NCI-H1436 treated with DMSO at 0.1 percent for 48 hours (cell line): ENCODE measurements at regions not wholly inside any gene's neighbourhood (a gene's known extent, or its start where the extent isn't known, plus 50 kb on each side); places are given as distances from the start of the nearest gene placed in this dataset.
"Not testable (repeated sequence)": the region's sequence is repeated elsewhere in the genome, so short reads cannot be mapped to it uniquely, and the experiment has no call there.

Source experiments
- DNase-seq: peaks from one replicate; lab custom pipeline; 2025; lab: John Stamatoyannopoulos, UW

- DNase-seq = no peak
Observed at GRCh38 chr6:93675856-93676417, 256.6 kb upstream of the EPHA7 start.

- no peak for DNase-seq
Observed at GRCh38 chr6:93663111-93663510, 243.8 kb upstream of the EPHA7 start.

GRCh38 chr6:93654548-93654947 lies 235.2 kb upstream of the EPHA7 start:
- DNase-seq = no peak

- no peak for DNase-seq
Observed at GRCh38 chr6:93644611-93645010, 225.3 kb upstream of the EPHA7 start.

- DNase-seq = no peak
Observed at GRCh38 chr6:93639126-93639525, 219.8 kb upstream of the EPHA7 start.

- DNase-seq = not testable (repeated sequence)
Observed at GRCh38 chr6:93636987-93637664, 217.8 kb upstream of the EPHA7 start.

GRCh38 chr6:93624408-93624807 lies 205.0 kb upstream of the EPHA7 start:
- DNase-seq = no peak

GRCh38 chr6:93621442-93621841 lies 202.1 kb upstream of the EPHA7 start:
- DNase-seq = no peak

GRCh38 chr6:93604951-93605350 lies 185.6 kb upstream of the EPHA7 start:
- no peak for DNase-seq

- DNase-seq = no peak
Observed at GRCh38 chr6:93592417-93592816, 173.1 kb upstream of the EPHA7 start.

GRCh38 chr6:93586306-93586705 lies 166.9 kb upstream of the EPHA7 start:
- DNase-seq = no peak

GRCh38 chr6:93584300-93584699 lies 164.9 kb upstream of the EPHA7 start:
- no peak for DNase-seq

GRCh38 chr6:93581371-93581770 lies 162.0 kb upstream of the EPHA7 start:
- DNase-seq = no peak

- no peak for DNase-seq
Observed at GRCh38 chr6:93580446-93580845, 161.1 kb upstream of the EPHA7 start.

GRCh38 chr6:93575495-93576267 lies 156.3 kb upstream of the EPHA7 start:
- DNase-seq = no peak

- no peak for DNase-seq
Observed at GRCh38 chr6:93574299-93574698, 154.9 kb upstream of the EPHA7 start.

- no peak for DNase-seq
Observed at GRCh38 chr6:93571346-93571745, 152.0 kb upstream of the EPHA7 start.

GRCh38 chr6:93568169-93568568 lies 148.8 kb upstream of the EPHA7 start:
- no peak for DNase-seq

- DNase-seq = no peak
Observed at GRCh38 chr6:93567164-93567563, 147.8 kb upstream of the EPHA7 start.

- DNase-seq = no peak
Observed at GRCh38 chr6:93566285-93566684, 146.9 kb upstream of the EPHA7 start.

GRCh38 chr6:93562582-93562981 lies 143.2 kb upstream of the EPHA7 start:
- no peak for DNase-seq

- no peak for DNase-seq
Observed at GRCh38 chr6:93555292-93555691, 135.9 kb upstream of the EPHA7 start.

GRCh38 chr6:93554018-93554417 lies 134.7 kb upstream of the EPHA7 start:
- no peak for DNase-seq
